ENCODE measurements at regions not wholly inside any gene's neighbourhood (a gene's known extent, or its start where the extent isn't known, plus 50 kb on each side); places are given as distances from the start of the nearest gene placed in this dataset.

DNA sequence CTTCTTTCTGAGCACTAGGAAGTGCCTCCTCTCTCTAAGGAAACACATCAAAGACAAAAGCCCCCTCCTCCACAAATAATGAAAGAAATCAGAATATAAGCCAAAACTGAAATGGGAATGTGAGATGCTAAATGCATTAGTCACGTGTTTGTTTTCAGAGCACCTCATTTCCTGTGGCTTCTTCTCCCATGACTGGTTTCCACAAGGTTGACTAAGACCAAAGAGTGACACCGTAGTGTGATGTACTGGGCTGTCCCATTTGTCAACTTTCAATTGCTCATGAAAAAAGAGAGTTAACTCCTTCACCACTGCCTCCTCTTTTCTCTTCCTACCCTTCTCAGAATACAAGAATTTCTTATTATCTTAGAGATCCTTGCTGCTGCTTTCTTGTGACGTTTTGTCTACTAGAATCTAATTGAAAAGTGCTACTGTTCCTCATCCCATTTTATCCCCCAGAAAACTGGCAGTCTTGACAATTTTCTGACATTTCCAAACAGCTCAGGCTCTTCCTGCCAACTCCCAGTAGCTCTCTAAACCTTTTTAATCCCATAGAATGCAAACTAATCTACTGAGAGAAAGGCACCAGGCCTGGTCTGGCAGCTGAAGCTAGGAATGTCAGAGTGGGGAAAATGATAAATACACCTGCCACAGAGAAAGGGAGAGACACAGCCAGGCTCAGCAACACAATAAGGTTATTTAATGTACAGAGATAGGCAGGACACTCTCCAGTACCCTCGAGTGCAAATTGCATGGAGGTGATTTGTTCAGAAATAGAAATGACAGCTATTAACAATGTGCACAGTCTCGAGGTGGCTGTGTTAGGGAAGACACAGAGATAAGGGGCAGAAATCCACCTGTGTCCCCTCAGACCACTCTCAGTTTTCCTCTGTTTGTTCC lies 671.7 kb upstream of the NRSN1 start:
- DNase-seq: no peak

DNA sequence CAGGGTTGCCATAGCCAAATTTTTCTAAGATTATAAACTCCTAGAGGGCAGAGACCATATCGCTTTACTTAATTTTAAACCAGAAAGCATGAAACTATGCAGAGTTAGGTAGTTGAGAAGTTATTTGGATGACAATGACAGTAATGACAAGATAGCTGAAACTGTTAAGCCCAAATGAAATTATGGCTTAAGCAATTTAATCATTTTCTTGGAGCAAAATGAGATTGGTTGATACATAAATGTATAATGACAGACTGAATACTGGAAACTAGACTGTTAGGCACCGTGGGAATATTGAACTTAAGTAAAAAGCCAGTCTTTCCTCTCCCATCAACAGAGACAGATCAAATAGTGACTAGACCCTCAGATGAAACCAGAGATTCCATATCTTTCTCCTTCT lies 670.3 kb upstream of the NRSN1 start:
- no peak for DNase-seq

GRCh38 chr6:23456396-23456795 lies 669.6 kb upstream of the NRSN1 start:
- DNase-seq: no peak

GRCh38 chr6:23457321-23457720 lies 668.7 kb upstream of the NRSN1 start:
- DNase-seq: no peak

DNA sequence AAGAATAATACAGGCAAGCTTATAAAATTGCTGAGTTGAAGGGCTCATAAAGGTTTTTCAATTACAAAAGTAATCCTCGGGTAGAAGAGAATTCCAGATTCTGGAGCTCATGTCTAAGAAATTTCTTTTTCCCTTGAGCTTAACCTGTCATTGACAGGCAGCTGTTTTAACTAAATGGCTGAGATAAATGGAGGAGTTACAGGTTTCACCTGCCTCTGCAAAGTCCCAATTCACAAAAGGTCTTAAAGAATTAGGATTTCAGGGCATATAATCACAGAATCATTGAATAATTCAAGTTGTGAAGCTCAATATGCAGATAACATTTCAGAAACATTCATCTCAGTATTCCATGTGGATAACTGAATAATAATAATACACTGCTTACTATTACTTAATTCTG lies 660.1 kb upstream of the NRSN1 start:
- no peak for DNase-seq

- DNase-seq: no peak
Observed at GRCh38 chr6:23477586-23477985, 648.4 kb upstream of the NRSN1 start.

DNA sequence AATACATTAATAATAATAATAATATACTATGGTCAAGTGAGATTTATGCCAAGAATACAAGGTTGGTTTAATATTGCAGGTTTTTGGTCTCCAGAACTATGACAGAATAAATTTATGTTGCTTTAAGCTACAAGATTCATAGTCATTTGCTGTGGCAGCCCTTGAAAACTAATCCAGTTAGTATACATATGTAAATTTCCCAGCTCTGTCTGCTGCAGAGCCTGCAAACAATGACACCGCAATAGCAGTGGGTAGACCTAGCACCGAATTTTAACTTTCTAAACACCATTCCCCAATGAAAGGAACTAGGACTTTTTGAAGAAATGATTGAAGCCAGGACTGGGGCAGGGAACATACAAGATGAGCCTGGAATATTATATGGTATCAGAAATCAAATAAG lies 647.7 kb upstream of the NRSN1 start:
- no peak for DNase-seq

- DNase-seq: no peak
Observed at GRCh38 chr6:23483896-23484295, 642.1 kb upstream of the NRSN1 start.

GRCh38 chr6:23494367-23494766 lies 631.6 kb upstream of the NRSN1 start:
- no peak for DNase-seq

DNA sequence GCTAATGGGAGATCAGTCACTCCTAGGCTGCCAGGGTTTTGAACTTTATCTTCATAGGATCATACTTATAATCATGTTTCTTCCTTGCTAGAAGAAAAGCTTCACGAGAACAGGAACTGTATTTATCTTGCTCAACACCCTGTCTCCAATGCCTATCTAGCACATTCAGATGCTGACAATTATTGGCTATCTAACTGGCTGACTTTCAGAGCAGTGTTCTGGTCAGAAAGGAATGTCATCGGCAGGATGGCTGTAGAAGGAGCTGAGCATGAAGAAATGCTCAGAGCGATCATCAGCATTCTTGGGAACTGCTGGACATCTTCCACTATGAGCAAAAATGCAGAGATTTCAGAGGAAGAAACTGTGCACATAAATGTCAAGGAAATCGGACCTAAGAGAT lies 628.0 kb upstream of the NRSN1 start:
- no peak for DNase-seq

- DNase-seq: no peak
Observed at GRCh38 chr6:23499549-23499948, 626.5 kb upstream of the NRSN1 start.

DNA sequence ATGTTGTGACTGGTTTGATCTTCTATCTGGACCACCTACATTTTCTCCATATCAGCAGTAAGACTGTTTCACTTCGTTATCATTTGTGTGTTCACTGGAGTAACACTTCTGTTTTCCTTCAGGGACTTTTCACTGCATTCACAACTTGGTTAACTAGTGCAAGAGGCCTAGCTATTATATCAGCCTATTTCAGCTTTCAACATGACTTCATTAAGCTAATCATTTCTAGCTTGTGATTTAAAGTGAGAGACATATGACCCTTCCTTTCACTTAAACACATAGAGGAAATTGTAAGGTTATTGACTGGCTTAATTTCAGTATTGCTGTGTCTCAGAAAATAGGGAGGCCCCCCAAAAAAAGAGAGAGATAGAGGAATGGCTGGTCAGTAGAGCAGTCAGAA lies 622.8 kb upstream of the NRSN1 start:
- DNase-seq: no peak

DNA sequence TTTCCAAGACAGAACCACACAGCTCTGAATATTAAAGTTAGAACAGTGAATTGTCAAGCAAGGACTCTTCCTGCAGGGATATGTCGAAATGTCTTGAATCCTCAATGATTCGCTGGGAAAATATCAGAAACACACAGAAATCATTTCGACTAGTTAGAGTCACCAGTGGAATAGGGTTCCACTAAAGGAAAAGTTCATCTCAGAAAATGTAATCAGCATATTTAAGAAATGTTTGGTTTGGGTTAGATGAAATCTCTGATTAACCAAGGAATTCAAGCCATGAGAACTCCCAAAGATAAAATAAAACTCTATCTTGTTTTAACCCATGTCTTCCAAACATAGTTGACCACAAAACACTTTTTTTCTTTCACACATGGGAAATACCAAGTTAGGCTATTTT lies 621.0 kb upstream of the NRSN1 start:
- no peak for DNase-seq

DNA sequence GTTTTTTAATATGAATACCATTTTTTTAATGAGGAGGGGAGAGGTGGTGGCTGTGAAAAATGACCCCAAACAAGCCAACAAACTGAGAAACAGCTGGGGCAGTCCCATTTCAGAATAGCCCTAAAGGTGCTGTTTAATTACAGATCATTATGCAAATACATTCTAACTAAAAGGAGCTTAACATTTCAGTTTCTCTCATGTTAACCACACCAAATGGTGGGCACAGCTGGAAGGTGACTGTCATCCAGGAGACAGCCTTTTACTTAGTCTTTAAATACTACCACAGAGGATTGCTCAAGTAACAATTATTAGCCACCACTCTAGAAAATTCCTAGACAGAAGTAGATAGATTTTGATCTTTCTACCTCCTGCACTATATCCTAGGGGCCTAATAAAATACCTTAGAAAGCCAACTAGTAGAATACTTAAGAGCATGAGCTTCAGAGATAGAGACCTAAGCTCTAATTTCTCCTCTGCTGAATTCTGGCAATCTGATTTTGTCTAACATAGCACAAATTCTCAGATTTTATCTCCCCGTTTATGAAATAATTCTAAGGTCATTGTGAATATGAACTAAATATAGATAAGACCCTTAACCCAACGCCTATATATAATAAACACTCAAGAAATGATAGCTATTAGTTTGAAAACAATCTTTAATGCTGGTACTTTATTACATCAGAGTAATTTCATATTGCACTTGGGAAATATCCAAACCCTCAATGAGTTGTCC lies 615.1 kb upstream of the NRSN1 start:
- no peak for DNase-seq

GRCh38 chr6:23511817-23512216 lies 614.2 kb upstream of the NRSN1 start:
- no peak for DNase-seq

DNA sequence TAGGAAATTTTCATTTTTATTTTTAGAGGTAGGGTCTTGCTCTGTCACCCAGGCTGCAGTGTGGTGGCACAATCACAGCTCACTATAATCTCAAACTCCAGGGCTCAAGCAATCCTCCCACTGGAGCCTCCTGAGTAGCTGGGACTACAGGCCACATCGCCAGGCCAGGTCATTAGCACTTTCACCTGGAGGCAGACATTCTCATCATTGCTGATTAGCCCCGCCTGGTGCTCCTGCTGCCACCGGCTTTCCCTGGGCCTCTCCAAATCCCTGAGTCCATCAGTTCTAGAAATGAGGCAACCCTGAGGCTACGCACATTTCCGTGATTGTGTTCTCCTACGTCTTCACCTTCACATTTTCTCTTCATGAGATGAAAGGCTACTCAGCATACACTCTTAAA lies 607.7 kb upstream of the NRSN1 start:
- no peak for DNase-seq

- no peak for DNase-seq
Observed at GRCh38 chr6:23522792-23523547, 603.0 kb upstream of the NRSN1 start.

DNA sequence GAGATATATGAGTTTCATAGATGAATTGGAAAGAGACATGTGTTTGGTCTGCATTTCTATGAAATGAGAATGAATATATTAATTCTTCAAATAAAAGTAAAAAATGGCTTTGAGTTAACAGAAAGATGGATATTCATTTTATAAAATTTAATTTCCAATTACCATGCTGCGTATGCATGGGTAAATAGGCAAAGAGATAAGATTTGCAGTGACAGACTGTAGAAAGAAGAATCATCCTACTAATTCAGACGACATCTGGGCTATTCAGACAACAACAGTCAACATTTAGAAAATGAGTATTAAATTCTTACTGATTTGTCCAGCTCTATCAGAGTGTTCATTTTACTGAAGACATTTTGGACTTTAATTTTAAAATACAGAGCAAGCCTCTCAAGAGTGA lies 602.2 kb upstream of the NRSN1 start:
- DNase-seq: no peak

- no peak for DNase-seq
Observed at GRCh38 chr6:23524548-23524947, 601.5 kb upstream of the NRSN1 start.

DNA sequence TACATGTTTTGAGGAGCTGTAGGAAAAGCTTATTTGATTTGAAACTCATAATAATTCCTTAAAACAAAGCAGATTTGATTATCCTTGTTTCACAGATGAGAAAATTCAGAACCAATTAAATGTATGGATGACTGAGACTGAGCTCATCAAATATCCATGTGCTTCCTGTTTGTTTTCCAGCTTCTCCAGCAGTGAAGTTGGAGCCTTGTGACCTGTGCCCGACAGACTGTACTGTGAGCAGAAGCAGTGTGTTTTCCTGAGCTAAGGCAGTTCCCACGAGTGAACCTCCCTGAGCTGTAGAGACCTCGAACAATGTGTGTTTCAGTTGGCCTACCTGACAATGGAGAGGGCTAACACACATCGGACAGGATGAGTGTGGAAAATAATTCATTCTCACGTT lies 599.5 kb upstream of the NRSN1 start:
- no peak for DNase-seq

DNA sequence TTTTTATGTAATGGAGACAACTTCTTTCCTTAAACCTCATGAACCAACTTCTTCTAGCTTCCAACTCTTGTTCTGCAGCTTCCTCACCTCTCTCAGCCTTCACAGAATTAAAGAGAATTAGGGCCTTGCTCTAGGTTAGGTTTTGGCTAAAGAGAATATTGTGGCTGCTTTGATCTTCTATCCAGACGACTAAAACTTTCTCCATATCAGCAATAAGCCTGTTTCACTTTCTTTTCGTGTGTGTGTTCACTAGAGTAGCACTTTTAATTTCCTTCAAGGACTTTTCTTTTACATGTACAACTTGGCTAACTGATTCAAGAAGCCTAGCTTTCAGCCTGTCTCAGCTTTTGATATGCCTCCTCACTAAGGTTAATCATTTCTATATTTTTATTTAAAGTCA lies 596.1 kb upstream of the NRSN1 start:
- DNase-seq: no peak

- no peak for DNase-seq
Observed at GRCh38 chr6:23531666-23532065, 594.3 kb upstream of the NRSN1 start.

- DNase-seq: no peak
Observed at GRCh38 chr6:23532227-23532626, 593.8 kb upstream of the NRSN1 start.

DNA sequence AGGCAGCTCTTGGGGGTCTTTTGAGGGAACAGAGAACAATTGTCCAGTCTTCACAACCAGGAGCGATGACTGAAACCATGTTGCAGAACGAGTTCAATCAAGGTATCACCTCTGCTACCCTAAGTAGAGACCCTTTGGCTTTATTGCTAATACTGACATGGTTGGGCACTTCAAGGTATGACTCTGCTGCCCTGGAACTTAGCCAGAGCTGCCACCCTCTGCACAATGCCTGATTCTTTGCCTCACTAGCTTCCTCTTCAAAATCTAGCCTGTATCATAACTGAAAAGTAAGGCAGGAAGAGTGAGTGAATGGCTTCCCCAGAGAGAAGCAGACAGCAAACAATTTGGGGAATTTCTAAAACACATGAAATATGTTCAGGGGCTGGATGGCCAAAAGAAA lies 592.7 kb upstream of the NRSN1 start:
- DNase-seq: no peak

Data from COR-L47 (cell line).